ENCODE measurements at regions not wholly inside any gene's neighbourhood (a gene's known extent, or its start where the extent isn't known, plus 50 kb on each side); places are given as distances from the start of the nearest gene placed in this dataset.

GRCh38 chr2:234834228-234834923 is 117.4 kb upstream of the SH3BP4 start:
- no peaks in the 10 kb centered on the region for H3K27me3 Mint-ChIP-seq (ENCODE audit: low read depth)
- no peak overlapping the region for H3K27ac ChIP-seq (ENCODE audit: insufficient read length, low read depth, low read length)
- H3K4me3 Mint-ChIP-seq, result no peak overlapping the region
- H4K8ac ChIP-seq (replicated peaks; ENCODE audit: insufficient read length, low read depth, low read length), result no peak overlapping the region
- WGBS (ENCODE audit: extremely low coverage, insufficient read length, low lambda C conversion rate), result no CpG with 5 or more reads among the region's 7 CpGs
- H3K4me1 ChIP-seq (ENCODE audit: insufficient read depth, low read length), result no peaks in the 10 kb centered on the region
- H3K23ac ChIP-seq (ENCODE audit: insufficient read length, low read depth, low read length), result no peak overlapping the region
- H2BK120ac ChIP-seq (ENCODE audit: low read depth, low read length, poor library complexity, severe bottlenecking), result no peak overlapping the region
- no peaks in the 10 kb centered on the region for H3K23me2 ChIP-seq (ENCODE audit: insufficient read length, low read depth, low read length, poor library complexity, severe bottlenecking)
- no peak overlapping the region for H3K18ac ChIP-seq (ENCODE audit: insufficient read length, low read depth, low read length)
- no peak overlapping the region for H3K27ac Mint-ChIP-seq
- H3K9me3 Mint-ChIP-seq, result no peaks in the 10 kb centered on the region
- no peak overlapping the region for H3K9ac ChIP-seq (ENCODE audit: extremely low read depth, insufficient read length, low read length)
- H4K20me1 ChIP-seq (ENCODE audit: control insufficient read depth, insufficient read depth, insufficient read length), result no peaks in the 10 kb centered on the region
- H2BK15ac ChIP-seq (ENCODE audit: low read depth, low read length), result no peak overlapping the region
- H3T11ph ChIP-seq (ENCODE audit: low read length), result no peak overlapping the region
- H3K56ac ChIP-seq (ENCODE audit: insufficient read length, low read depth, low read length), result no peak overlapping the region
- no peak overlapping the region for H3K4ac ChIP-seq (ENCODE audit: low read depth, low read length)
- no peak overlapping the region for H2BK12ac ChIP-seq (ENCODE audit: insufficient read length, low read depth, low read length)
- H3K4me2 ChIP-seq (ENCODE audit: insufficient read depth, insufficient read length, low read length), result no peak overlapping the region
- H3K14ac ChIP-seq (ENCODE audit: insufficient read depth, low read length), result no peak overlapping the region
- H2AK5ac ChIP-seq (ENCODE audit: insufficient read length, low read length), result no peak overlapping the region
- H3K27me3 ChIP-seq (ENCODE audit: insufficient read depth, low read length), result no peaks in the 10 kb centered on the region
- H3K79me2 ChIP-seq (ENCODE audit: insufficient read depth, low read length), result no peaks in the 10 kb centered on the region
- no peak overlapping the region for H4K91ac ChIP-seq (ENCODE audit: insufficient read length, low read depth, low read length)
- no peaks in the 10 kb centered on the region for H3K4me1 Mint-ChIP-seq
- H3K79me1 ChIP-seq (ENCODE audit: insufficient read depth, low read depth, low read length, poor library complexity, severe bottlenecking), result no peaks in the 10 kb centered on the region
- H3K36me3 Mint-ChIP-seq (ENCODE audit: insufficient read depth in 1 of 3, low read depth in 3 of 3), result peaks cover 0 to 2% (median 0%) of the 10 kb centered on the region in 3 experiments; a peak in 2 of 7 replicates
- H3K9me3 ChIP-seq (ENCODE audit: control insufficient read depth, low read depth, low read length), result no peaks in the 10 kb centered on the region
- H2BK5ac ChIP-seq (ENCODE audit: insufficient read length, low read length), result no peak overlapping the region
- TF ChIP-seq CTCF (conservative IDR thresholded peaks at IDR 0.05), result no peak
- no peak overlapping the region for H2BK20ac ChIP-seq (ENCODE audit: low read depth, low read length, poor library complexity, severe bottlenecking)
- no peak overlapping the region for H4K5ac ChIP-seq (ENCODE audit: insufficient read length, low read depth, low read length)
- DNase-seq, result no peak
- H2AFZ ChIP-seq (ENCODE audit: low read length), result no peak overlapping the region
